ENCODE measurements at regions not wholly inside any gene's neighbourhood (a gene's known extent, or its start where the extent isn't known, plus 50 kb on each side); places are given as distances from the start of the nearest gene placed in this dataset.

DNA sequence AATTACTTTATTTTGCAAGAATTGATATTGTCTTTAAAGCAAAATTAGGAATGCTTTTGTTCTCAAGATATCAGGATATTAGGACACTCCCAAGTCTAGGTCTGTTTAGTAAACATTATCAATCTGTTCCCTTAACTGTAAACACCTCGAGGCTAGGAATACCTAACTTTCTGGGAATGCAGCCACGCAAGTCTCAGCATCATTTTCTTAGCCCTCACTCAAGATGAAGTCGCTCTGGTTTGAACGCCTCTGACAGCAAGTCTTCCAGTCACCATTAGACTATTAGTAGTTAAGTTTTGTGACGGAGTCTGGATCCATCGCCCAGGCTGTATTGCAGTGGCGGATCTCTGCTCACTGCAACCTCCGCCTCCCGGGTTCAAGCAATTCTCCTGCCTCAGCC lies 128.0 kb upstream of the MYO3A start:
- TF ChIP-seq, protein P1, sequence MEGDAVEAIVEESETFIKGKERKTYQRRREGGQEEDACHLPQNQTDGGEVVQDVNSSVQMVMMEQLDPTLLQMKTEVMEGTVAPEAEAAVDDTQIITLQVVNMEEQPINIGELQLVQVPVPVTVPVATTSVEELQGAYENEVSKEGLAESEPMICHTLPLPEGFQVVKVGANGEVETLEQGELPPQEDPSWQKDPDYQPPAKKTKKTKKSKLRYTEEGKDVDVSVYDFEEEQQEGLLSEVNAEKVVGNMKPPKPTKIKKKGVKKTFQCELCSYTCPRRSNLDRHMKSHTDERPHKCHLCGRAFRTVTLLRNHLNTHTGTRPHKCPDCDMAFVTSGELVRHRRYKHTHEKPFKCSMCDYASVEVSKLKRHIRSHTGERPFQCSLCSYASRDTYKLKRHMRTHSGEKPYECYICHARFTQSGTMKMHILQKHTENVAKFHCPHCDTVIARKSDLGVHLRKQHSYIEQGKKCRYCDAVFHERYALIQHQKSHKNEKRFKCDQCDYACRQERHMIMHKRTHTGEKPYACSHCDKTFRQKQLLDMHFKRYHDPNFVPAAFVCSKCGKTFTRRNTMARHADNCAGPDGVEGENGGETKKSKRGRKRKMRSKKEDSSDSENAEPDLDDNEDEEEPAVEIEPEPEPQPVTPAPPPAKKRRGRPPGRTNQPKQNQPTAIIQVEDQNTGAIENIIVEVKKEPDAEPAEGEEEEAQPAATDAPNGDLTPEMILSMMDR (conservative IDR thresholded peaks at IDR 0.05; ENCODE audit: low read depth, low read length) = no peak
- no peak for TF ChIP-seq EZH2phosphoT487 (IDR thresholded peaks at IDR 0.05; ENCODE audit: borderline replicate concordance, low read length)

All from PC-3 (cell line).